Heart right ventricle (tissue), 16 donors: ENCODE measurements at regions not wholly inside any gene's neighbourhood (a gene's known extent, or its start where the extent isn't known, plus 50 kb on each side); places are given as distances from the start of the nearest gene placed in this dataset.

Experiments used
- ATAC-seq, 8 donors: fragments of 200-7000 bp; cut with Tn5 transposase; one replicate each; pipeline ENCODE4 v1.9.1; 2020; ENCODE audit warnings: mild to moderate bottlenecking in 8 of 8, moderate library complexity in 8 of 8, moderate number of reproducible peaks in 1 of 8
- DNase-seq, 2 donors: peaks; one replicate each; pipeline ENCODE4 v3.0.0-alpha.2; 2020
- H3K27ac ChIP-seq, 10 donors: fragments of 200-600 bp; sonication (generic) in 2 of 10; one replicate each; pipeline versions ENCODE4 v1.5.0 to v1.8.0; 2020 to 2022; ENCODE audit warnings: mild to moderate bottlenecking in 3 of 10
- H3K27me3 ChIP-seq, 7 donors: fragments of 200-600 bp; one replicate each; pipeline ENCODE4 v1.8.0; 2021 to 2022; ENCODE audit warnings: mild to moderate bottlenecking in 2 of 7
- H3K36me3 ChIP-seq, 9 donors: fragments of 200-600 bp; sonication (generic) in 1 of 9; one replicate each; pipeline versions ENCODE4 v1.5.0 to v1.8.0; 2020 to 2022; ENCODE audit warnings: mild to moderate bottlenecking in 2 of 9
- H3K4me1 ChIP-seq, 9 donors: fragments of 200-600 bp; sonication (generic) in 1 of 9; one replicate each; pipeline versions ENCODE4 v1.5.0 to v1.8.0; 2020 to 2022; ENCODE audit warnings: mild to moderate bottlenecking in 4 of 9
- H3K4me3 ChIP-seq, 10 donors: fragments of 200-600 bp; sonication (generic) in 2 of 10; one replicate each; pipeline versions ENCODE4 v1.5.0 to v1.8.0; 2020 to 2022; ENCODE audit warnings: mild to moderate bottlenecking in 7 of 10, moderate library complexity in 2 of 10
- H3K9me3 ChIP-seq, 11 donors: fragments of 200-600 bp in 10 of 11; sonication (generic) in 2 of 11; one replicate each; pipeline versions ENCODE4 v1.5.0 to v1.8.0; 2013 to 2022; ENCODE audit warnings: mild to moderate bottlenecking in 2 of 11, control low read depth in 1 of 11, moderate library complexity in 1 of 11
- CTCF ChIP-seq, 9 donors: fragments of 200-600 bp; sonication (generic) in 2 of 9; IDR thresholded peaks; one replicate each; pipeline versions ENCODE4 v1.5.0 to v1.8.0; 2021 to 2022; ENCODE audit warnings: antibody characterized with exemption in 9 of 9, mild to moderate bottlenecking in 5 of 9, moderate library complexity in 1 of 9
- WGBS, 2 donors: extraction: QIAGEN DNeasy Blood & Tissue Kit; methylation state at CpG; one replicate each; pipeline ENCODE4 v1.1.7; 2013; ENCODE audit warnings: inconsistent platforms in 1 of 2; 5-methylcytosine and 5-hydroxymethylcytosine counted together
- intact Hi-C, 10 donors: fragments of 100-400 bp; cut with DNase I; formaldehyde crosslinking; loops; one replicate each; pipeline versions ENCODE4 v1.11.1 to v1.14.2; 2022
- donor health status: Arrhythmogenic right ventricular cardiomyopathy.
- donor health status: ischemic (EF 13 %, LVEDD 7.1; RV severe dilation, severe dysfunction).
- donor health status: healthy with polysubstance abuse.
- donor health status: DM: no; HTN: yes; CAD: no.
- donor health status: DM: no; HTN: no; CAD: no.
- donor health status: ischemic (EF 25% LVEDD 6.9; RV normal size, moderate dysfunction).
- donor health status: ischemic (EF 25% LVEDD 5.7; RV mildly dilated, moderate dysfunction).
- donor health status: healthy.
- donor health status: DM: yes; HTN: yes; CAD: no.
- donor health status: Ischemic cardiomyopathy.
- donor health status: ischemic (EF 35%, LVEDD 5.7; RV mildly dilated, moderate dysfunction).
- donor health status: nonischemic (EF 11% LVEDD 7.7; RV severe dilation, severe dysfunction).
- donor health status: DM: yes; HTN: yes; CAD: no.
- donor health status: PGD.
- donor health status: ischemic (EF 29% LVEDD 5.4; RV normal size, mild dysfunction).
- donor health status: nonischemic (EF 23%, LVEDD 6.1; RV moderate dilation, normal function).

DNA sequence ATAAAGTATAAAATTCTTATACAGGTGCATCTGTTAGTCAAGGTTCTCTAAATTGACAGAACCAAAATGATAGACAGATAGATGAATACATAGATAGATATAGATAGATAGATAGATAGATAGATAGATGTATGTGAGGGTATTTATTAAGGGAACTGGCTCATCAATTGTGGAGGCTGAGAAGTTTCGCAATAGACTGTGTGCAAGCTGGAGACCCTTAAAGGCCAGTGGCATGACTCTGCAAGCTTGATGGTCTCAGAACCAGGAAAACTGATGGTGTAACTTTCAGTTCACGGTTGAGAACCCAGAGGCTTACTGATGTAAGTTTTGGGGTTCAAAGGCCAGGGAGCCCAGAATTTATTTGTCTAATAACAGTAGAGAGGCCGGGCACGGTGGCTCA lies 1123.7 kb upstream of the CADM2 start:
- TF ChIP-seq CTCF (IDR thresholded peaks at IDR 0.05) = no peak
- WGBS, 2 donors = 87 to 98% methylated on average over 4 of the region's 4 CpGs
- no peak overlapping the region for H3K27ac ChIP-seq
- H3K27me3 ChIP-seq = no peaks in the 10 kb centered on the region
- H3K36me3 ChIP-seq = no peaks in the 10 kb centered on the region
- peaks cover 0 to 39% (median 7%) of the 10 kb centered on the region in 11 donors for H3K9me3 ChIP-seq
- no peak overlapping the region for H3K4me3 ChIP-seq
- DNase-seq (no peak), ATAC-seq (no peak)
- intact Hi-C loops = no loop called here
- no peaks in the 10 kb centered on the region for H3K4me1 ChIP-seq

GRCh38 chr3:83842511-83842910 lies 1116.3 kb upstream of the CADM2 start:
- H3K27ac ChIP-seq = no peak overlapping the region
- 46 to 70% methylated on average over 1 of the region's 1 CpG for WGBS, 2 donors
- no peak for TF ChIP-seq CTCF (IDR thresholded peaks at IDR 0.05)
- H3K27me3 ChIP-seq = no peaks in the 10 kb centered on the region
- H3K4me1 ChIP-seq = no peaks in the 10 kb centered on the region
- H3K4me3 ChIP-seq = no peak overlapping the region
- ATAC-seq (no peak), DNase-seq (no peak)
- H3K36me3 ChIP-seq = no peaks in the 10 kb centered on the region
- peaks cover 0 to 17% (median 4%) of the 10 kb centered on the region in 11 donors for H3K9me3 ChIP-seq
- intact Hi-C loops = no loop called here

DNA sequence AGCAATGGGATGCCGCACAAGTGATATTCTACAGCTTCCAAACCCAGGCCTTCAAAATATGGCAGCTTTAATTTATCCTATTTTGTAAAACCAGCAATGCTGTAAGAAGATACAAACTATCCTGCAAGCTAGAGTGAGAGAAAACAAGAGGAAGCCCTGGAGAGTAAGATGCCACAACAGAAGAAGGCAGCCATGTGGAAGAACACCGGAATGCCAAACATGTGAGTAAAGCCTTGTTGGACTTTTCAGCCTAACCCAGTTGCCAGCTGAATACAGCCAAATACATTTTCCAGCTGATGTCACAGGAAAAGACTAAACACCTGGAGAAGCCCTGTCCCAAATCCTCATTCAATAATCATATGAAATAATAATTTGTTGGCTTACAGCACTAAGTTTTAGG lies 1115.1 kb upstream of the CADM2 start:
- H3K36me3 ChIP-seq = no peaks in the 10 kb centered on the region
- no peak for TF ChIP-seq CTCF (IDR thresholded peaks at IDR 0.05)
- no peak overlapping the region for H3K4me3 ChIP-seq
- intact Hi-C loops = no loop called here
- DNase-seq (no peak), ATAC-seq (no peak)
- 62 to 80% methylated on average over 2 of the region's 2 CpGs for WGBS, 2 donors
- H3K9me3 ChIP-seq = peaks cover 0 to 9% (median under 1%) of the 10 kb centered on the region in 11 donors
- H3K27me3 ChIP-seq = no peaks in the 10 kb centered on the region
- no peak overlapping the region for H3K27ac ChIP-seq
- no peaks in the 10 kb centered on the region for H3K4me1 ChIP-seq

GRCh38 chr3:83849106-83849730 lies 1109.6 kb upstream of the CADM2 start:
- Histone ChIP-seq H3K27me3 (no peaks in the 10 kb centered on the region), H3K27ac (no peak overlapping the region), H3K4me1 (no peaks in the 10 kb centered on the region), H3K9me3 (peaks cover 0 to 4% (median 0%) of the 10 kb centered on the region in 11 donors), H3K4me3 (no peak overlapping the region), H3K36me3 (no peaks in the 10 kb centered on the region)
- DNase-seq (no peak), ATAC-seq (no peak)
- intact Hi-C loops = no loop called here
- no peak for TF ChIP-seq CTCF (IDR thresholded peaks at IDR 0.05)
- WGBS, 2 donors = 80 to 91% methylated on average over 1 of the region's 1 CpG
